ENCODE measurements at regions not wholly inside any gene's neighbourhood (a gene's known extent, or its start where the extent isn't known, plus 50 kb on each side); places are given as distances from the start of the nearest gene placed in this dataset.
"Not testable (repeated sequence)": the region's sequence is repeated elsewhere in the genome, so short reads cannot be mapped to it uniquely, and the experiment has no call there.

DNA sequence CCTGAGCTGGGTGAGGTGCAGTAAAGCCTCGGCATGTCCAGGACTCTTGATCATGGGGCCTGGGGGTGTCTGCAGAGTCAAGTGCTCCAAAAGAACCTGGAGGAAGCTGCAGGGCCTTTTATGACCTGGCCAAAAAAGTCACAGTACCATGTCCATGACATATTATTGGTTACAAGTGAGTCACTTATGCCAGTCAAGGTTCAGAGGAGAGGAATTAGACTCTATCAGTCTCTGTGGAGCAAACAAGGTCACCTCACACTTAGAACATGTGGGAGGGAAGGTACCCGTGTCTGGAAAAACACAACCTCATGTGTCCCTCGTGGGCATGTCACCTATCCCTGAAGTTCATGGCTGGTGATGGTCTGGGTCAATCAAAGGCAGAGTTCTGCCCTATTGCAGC is 465.7 kb downstream of the FBXO15 start:
- no peak for DNase-seq (ENCODE audit: low read depth)

- DNase-seq (ENCODE audit: low read depth) = no peak
Observed at GRCh38 chr18:73681398-73681797, 466.2 kb downstream of the FBXO15 start.

- peak; percentile 59 for DNase-seq (ENCODE audit: low read depth)
Observed at GRCh38 chr18:73679941-73680712, 467.5 kb downstream of the FBXO15 start.

- DNase-seq (ENCODE audit: low read depth) = peak; percentile 59
Observed at GRCh38 chr18:73677450-73677849, 470.2 kb downstream of the FBXO15 start.

GRCh38 chr18:73674125-73674865 is 473.3 kb downstream of the FBXO15 start:
- peak; percentile 26 for DNase-seq (ENCODE audit: low read depth)

DNA sequence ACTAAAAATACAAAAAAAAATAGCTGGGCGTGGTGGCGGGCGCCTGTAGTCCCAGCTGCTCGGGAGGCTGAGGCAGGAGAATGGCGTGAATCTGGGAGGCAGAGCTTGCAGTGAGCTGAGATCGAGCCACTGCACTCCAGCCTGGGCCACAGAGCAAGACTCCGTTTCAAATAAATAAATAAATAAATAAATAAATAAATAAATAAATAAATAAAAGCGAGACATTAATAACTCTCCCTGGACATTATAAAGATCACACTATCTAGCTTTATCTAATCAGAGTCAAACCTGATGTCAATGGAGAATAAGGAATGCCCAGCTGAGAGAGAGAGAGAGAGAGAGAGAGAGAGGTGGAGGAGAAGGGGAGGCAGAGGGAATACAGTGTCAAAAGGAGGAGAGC is 476.2 kb downstream of the FBXO15 start:
- not testable (repeated sequence) for DNase-seq (ENCODE audit: low read depth)

- DNase-seq (ENCODE audit: low read depth) = no peak
Observed at GRCh38 chr18:73670524-73670923, 477.1 kb downstream of the FBXO15 start.

- DNase-seq (ENCODE audit: low read depth) = no peak
Observed at GRCh38 chr18:73670039-73670438, 477.6 kb downstream of the FBXO15 start.

GRCh38 chr18:73669297-73669696 is 478.3 kb downstream of the FBXO15 start:
- DNase-seq (ENCODE audit: low read depth) = peak; percentile 91

GRCh38 chr18:73668051-73668450 is 479.6 kb downstream of the FBXO15 start:
- DNase-seq (ENCODE audit: low read depth) = no peak

GRCh38 chr18:73666772-73667171 is 480.9 kb downstream of the FBXO15 start:
- DNase-seq (ENCODE audit: low read depth) = no peak

DNA sequence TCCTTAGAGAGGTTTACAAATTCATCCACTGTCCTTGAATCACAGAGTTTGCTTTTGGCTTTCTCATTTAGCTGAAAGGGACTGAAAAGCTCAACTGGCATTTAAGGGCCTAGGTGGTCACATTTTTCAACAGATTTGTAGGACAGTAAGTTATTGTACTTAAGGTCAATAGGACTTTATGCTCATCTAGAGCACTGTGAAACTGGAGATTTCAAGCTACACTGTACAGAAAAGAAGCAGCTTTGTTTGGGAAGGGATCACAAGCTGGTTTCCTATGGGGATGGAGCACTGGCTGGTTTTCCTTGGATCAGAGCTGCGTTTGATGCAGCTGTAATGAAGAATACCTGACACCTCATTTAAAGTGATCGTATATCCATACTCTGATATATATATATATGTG is 482.7 kb downstream of the FBXO15 start:
- no peak for DNase-seq (ENCODE audit: low read depth)

- peak; percentile 72 for DNase-seq (ENCODE audit: low read depth)
Observed at GRCh38 chr18:73663581-73663980, 484.1 kb downstream of the FBXO15 start.

GRCh38 chr18:73662421-73662820 is 485.2 kb downstream of the FBXO15 start:
- no peak for DNase-seq (ENCODE audit: low read depth)

DNA sequence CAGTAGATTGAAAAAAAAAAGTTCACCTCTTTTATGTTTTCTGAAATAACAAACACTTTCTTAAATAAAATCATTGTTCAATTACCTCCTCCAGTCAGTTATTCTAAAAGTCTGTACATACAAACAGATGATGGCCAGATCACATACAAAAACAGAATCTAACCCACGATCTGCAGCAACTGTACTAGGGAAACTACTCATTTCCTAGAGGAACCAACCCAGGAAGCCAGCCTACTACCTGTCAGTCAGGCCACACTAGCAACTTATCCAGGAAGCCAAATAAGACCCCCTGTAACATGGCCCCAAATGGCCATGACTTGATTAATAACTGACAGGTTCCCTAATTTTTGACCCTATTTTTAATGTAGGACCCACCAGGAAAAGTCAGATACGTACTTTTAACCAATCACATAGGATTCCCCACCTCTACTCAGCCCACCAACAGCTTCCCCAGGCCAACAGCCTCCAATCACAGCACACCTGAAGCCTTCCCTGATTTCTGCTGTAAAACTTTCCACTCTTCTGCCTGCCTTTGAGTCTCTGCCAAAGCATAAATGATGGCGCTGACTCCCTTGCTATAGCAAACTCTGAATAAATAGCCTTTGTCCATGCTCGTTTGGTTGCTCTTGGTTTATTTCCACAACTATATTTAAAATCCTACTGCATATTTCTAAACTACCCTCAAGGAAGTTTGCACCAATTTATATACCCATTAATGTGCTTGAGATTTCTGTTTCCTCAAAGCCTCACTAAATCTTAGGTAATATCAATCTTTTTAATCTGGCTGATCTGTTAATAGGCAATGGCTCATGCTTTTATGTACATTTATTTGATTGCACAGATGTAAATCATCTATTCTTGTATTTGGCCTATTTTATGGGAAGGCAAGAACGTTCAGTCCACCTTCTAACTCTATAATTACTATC is 486.4 kb downstream of the FBXO15 start:
- DNase-seq (ENCODE audit: low read depth) = no peak

- DNase-seq (ENCODE audit: low read depth) = no peak
Observed at GRCh38 chr18:73656691-73657090, 490.9 kb downstream of the FBXO15 start.

DNA sequence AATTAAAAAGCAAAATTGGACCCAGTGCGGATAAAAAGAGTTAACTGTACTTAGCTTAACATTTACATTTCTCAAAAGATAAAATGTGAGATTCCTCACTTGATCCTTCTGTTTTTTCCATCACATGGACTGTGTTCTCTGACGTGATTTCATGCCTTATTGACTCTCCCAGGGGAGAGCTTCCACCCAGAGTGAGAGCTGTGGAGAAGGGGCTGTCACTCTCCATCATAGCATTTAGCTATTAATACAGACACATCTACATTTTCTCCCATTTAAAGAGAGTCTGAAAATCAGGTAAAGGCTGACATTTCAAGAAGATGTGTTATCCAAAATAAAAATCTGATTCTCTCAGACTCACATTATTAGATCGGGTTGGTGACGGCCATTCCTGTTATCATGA is 493.8 kb downstream of the FBXO15 start:
- no peak for DNase-seq (ENCODE audit: low read depth)

DNA sequence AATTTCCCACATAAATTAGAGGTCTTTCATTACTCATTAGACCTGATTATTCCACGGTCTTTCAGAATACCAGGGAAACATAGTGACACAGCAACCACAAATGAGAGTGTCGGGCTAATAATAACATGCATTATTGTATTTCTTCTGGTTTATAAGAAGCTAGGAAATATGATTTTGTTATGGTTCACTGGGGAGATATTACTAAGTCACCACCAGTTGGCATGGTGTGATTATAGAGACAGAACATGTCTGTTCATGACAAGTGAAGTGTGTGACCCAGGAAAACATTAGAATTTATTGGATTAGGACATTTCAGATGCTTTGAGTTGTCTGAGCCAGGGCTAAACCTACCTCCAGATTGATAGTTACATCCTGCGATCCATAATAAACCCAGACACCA is 494.4 kb downstream of the FBXO15 start:
- DNase-seq (ENCODE audit: low read depth) = no peak

- no peak for DNase-seq (ENCODE audit: low read depth)
Observed at GRCh38 chr18:73647391-73647790, 500.2 kb downstream of the FBXO15 start.

GRCh38 chr18:73646772-73647171 is 500.9 kb downstream of the FBXO15 start:
- peak; percentile 42 for DNase-seq (ENCODE audit: low read depth)

- DNase-seq (ENCODE audit: low read depth) = peak; percentile 75
Observed at GRCh38 chr18:73646196-73646595, 501.4 kb downstream of the FBXO15 start.

- DNase-seq (ENCODE audit: low read depth) = peak; percentile 60
Observed at GRCh38 chr18:73645160-73645715, 502.4 kb downstream of the FBXO15 start.

Measured in fibroblast of gingiva (primary cell).